ENCODE measurements at regions not wholly inside any gene's neighbourhood (a gene's known extent, or its start where the extent isn't known, plus 50 kb on each side); places are given as distances from the start of the nearest gene placed in this dataset.

GRCh38 chr4:152077582-152077981 lies 316.8 kb upstream of the GATB start:
- H3K4me3 ChIP-seq, result no peak overlapping the region
- no peaks in the 10 kb centered on the region for H3K4me1 ChIP-seq (ENCODE audit: insufficient read depth)
- DNase-seq (ENCODE audit: low spot score), result no peak
- H3K27ac ChIP-seq, result no peak overlapping the region
- no peaks in the 10 kb centered on the region for H3K9me3 ChIP-seq (ENCODE audit: low read depth)
- no peak overlapping the region for H2AFZ ChIP-seq
- no peaks in the 10 kb centered on the region for H3K36me3 ChIP-seq (replicated peaks; ENCODE audit: insufficient read depth, low read depth)
- TF ChIP-seq CTCF (IDR thresholded peaks at IDR 0.05; ENCODE audit: poor library complexity) (no peak), EZH2 (IDR thresholded peaks at IDR 0.05; ENCODE audit: borderline replicate concordance) (no peak), EZH2phosphoT487 (IDR thresholded peaks at IDR 0.05; ENCODE audit: low read depth, severe bottlenecking, unreplicated experiment) (no peak)
- H3K9me2 ChIP-seq (replicated peaks; ENCODE audit: insufficient read depth), result no peaks in the 10 kb centered on the region
- H3K79me2 ChIP-seq, result no peaks in the 10 kb centered on the region
- H3K4me2 ChIP-seq, result no peak overlapping the region
- WGBS (ENCODE audit: low lambda C conversion rate, missing lambda C conversion rate), result 96% methylated on average over 2 of the region's 2 CpGs
- no peaks in the 10 kb centered on the region for H4K20me1 ChIP-seq (ENCODE audit: insufficient read depth, poor library complexity, severe bottlenecking)
- no peaks in the 10 kb centered on the region for H3K27me3 ChIP-seq

DNA sequence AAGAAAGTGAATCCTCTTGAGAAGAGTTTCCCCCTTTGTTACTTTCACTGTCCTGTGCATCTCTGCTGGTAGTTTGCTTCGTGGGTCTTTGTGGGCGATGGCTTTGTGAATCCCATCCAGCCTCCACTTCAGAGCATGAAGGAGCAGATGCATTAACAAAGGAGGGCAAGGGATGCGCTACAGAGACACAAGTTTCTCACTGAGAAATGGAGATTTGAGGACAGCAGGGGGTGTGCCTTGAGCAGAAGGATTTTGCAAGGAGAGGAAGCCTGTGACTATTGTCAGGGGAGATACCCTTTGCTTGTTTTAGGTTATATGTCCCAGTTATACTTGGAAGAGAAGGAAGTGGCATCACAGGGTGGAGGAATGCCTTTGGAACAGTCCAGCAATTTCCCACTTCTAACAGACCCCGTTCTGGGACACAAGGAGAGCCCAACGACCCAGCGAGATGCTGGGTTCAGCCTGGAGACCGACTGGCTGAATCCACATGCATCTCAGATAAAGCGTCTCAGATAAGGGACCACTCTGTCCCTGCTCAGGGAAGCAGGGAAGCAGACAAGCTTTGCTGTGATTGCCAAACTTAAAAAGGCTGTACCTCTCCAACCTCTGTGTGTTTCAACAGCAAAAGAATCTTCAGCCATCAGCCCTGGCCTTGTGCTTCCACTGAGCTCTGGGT lies 314.6 kb upstream of the GATB start:
- Histone ChIP-seq H3K27me3 (no peaks in the 10 kb centered on the region), H3K79me2 (no peaks in the 10 kb centered on the region), H3K4me3 (no peak overlapping the region), H3K9me3 (ENCODE audit: low read depth) (no peaks in the 10 kb centered on the region), H2AFZ (no peak overlapping the region), H4K20me1 (ENCODE audit: insufficient read depth, poor library complexity, severe bottlenecking) (no peaks in the 10 kb centered on the region), H3K9me2 (replicated peaks; ENCODE audit: insufficient read depth) (no peaks in the 10 kb centered on the region), H3K4me2 (no peak overlapping the region), H3K36me3 (replicated peaks; ENCODE audit: insufficient read depth, low read depth) (no peaks in the 10 kb centered on the region), H3K4me1 (ENCODE audit: insufficient read depth) (no peaks in the 10 kb centered on the region), H3K27ac (no peak overlapping the region)
- no peak for DNase-seq (ENCODE audit: low spot score)
- TF ChIP-seq CTCF (IDR thresholded peaks at IDR 0.05; ENCODE audit: poor library complexity) (no peak), EZH2phosphoT487 (IDR thresholded peaks at IDR 0.05; ENCODE audit: low read depth, severe bottlenecking, unreplicated experiment) (no peak), EZH2 (IDR thresholded peaks at IDR 0.05; ENCODE audit: borderline replicate concordance) (no peak)
- 57% methylated on average over 8 of the region's 8 CpGs for WGBS (ENCODE audit: low lambda C conversion rate, missing lambda C conversion rate)

DNA sequence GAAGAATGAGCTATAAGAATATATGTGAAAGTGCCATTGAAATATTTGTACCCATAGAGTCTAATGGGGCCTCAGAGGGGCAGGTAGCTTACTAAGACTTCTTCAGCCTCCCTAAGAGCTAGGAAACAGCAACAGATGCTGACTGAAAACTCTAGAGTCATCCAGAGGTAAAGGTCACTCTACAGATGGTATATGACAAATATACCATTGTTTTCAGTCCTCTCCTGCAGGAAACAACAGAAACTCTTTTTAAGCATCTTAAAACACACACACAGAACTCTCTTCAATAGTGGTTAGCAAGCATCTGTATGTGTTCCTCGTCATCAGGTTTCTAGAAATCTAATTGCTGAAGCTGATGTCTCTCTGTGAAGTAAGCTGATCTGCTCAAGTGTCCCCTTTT lies 313.8 kb upstream of the GATB start:
- Histone ChIP-seq H3K27ac (no peak overlapping the region), H3K4me3 (no peak overlapping the region), H3K4me2 (no peak overlapping the region), H3K4me1 (ENCODE audit: insufficient read depth) (no peaks in the 10 kb centered on the region), H3K9me3 (ENCODE audit: low read depth) (no peaks in the 10 kb centered on the region), H4K20me1 (ENCODE audit: insufficient read depth, poor library complexity, severe bottlenecking) (no peaks in the 10 kb centered on the region), H3K27me3 (no peaks in the 10 kb centered on the region), H2AFZ (no peak overlapping the region), H3K79me2 (no peaks in the 10 kb centered on the region), H3K9me2 (replicated peaks; ENCODE audit: insufficient read depth) (no peaks in the 10 kb centered on the region), H3K36me3 (replicated peaks; ENCODE audit: insufficient read depth, low read depth) (no peaks in the 10 kb centered on the region)
- WGBS (ENCODE audit: low lambda C conversion rate, missing lambda C conversion rate), result 88% methylated on average over 1 of the region's 1 CpG
- no peak for DNase-seq (ENCODE audit: low spot score)
- no peak for TF ChIP-seq EZH2phosphoT487 (IDR thresholded peaks at IDR 0.05; ENCODE audit: low read depth, severe bottlenecking, unreplicated experiment)
- no peak for TF ChIP-seq EZH2 (IDR thresholded peaks at IDR 0.05; ENCODE audit: borderline replicate concordance)
- TF ChIP-seq CTCF (IDR thresholded peaks at IDR 0.05; ENCODE audit: poor library complexity), result no peak

Data from hepatocyte (in vitro differentiated cells).